Head of caudate nucleus (tissue), 42 donors: ENCODE measurements at regions not wholly inside any gene's neighbourhood (a gene's known extent, or its start where the extent isn't known, plus 50 kb on each side); places are given as distances from the start of the nearest gene placed in this dataset.

ENCODE experiments used
- DNase-seq, 42 donors: peaks; one replicate each; pipeline versions ENCODE4 v3.0.0 to v3.0.0-alpha.2; 2020 to 2021; ENCODE audit warnings: mixed read lengths in 7 of 42
- intact Hi-C: fragments of 100-400 bp; cut with DNase I; formaldehyde crosslinking; loops from one replicate; pipeline ENCODE4 v1.15.0; 2022

- intact Hi-C loops: no loop called here
- no peak for DNase-seq
Observed at GRCh38 chr1:106846656-106847055, 209.8 kb upstream of the PRMT6 start.

- intact Hi-C loops: no loop called here
- DNase-seq: no peak
Observed at GRCh38 chr1:106861110-106861509, 195.4 kb upstream of the PRMT6 start.

GRCh38 chr1:106868828-106869227 lies 187.6 kb upstream of the PRMT6 start:
- no peak for DNase-seq
- intact Hi-C loops: no loop called here

- intact Hi-C loops: no loop called here
- no peak for DNase-seq
Observed at GRCh38 chr1:106875622-106876021, 180.9 kb upstream of the PRMT6 start.

- intact Hi-C loops: no loop called here
- DNase-seq: peak in 7 of 42 donors; percentile 3 to 20 (median 10)
Observed at GRCh38 chr1:106876384-106876783, 180.1 kb upstream of the PRMT6 start.

GRCh38 chr1:106879538-106879937 lies 176.9 kb upstream of the PRMT6 start:
- intact Hi-C loops: no loop called here
- peak in 5 of 42 donors; percentile 5 to 33 (median 9) for DNase-seq

- intact Hi-C loops: no loop called here
- no peak for DNase-seq
Observed at GRCh38 chr1:106880226-106880625, 176.2 kb upstream of the PRMT6 start.

- no peak for DNase-seq
- intact Hi-C loops: no loop called here
Observed at GRCh38 chr1:106883208-106883607, 173.3 kb upstream of the PRMT6 start.

- DNase-seq: no peak
- intact Hi-C loops: no loop called here
Observed at GRCh38 chr1:106889059-106889458, 167.4 kb upstream of the PRMT6 start.

- DNase-seq: no peak
- intact Hi-C loops: no loop called here
Observed at GRCh38 chr1:106889583-106889982, 166.9 kb upstream of the PRMT6 start.

GRCh38 chr1:106897976-106898375 lies 158.5 kb upstream of the PRMT6 start:
- intact Hi-C loops: no loop called here
- no peak for DNase-seq

- DNase-seq: no peak
- intact Hi-C loops: no loop called here
Observed at GRCh38 chr1:106899644-106900043, 156.8 kb upstream of the PRMT6 start.

- intact Hi-C loops: no loop called here
- DNase-seq: no peak
Observed at GRCh38 chr1:106907795-106908194, 148.7 kb upstream of the PRMT6 start.

GRCh38 chr1:106908689-106909088 lies 147.8 kb upstream of the PRMT6 start:
- intact Hi-C loops: no loop called here

GRCh38 chr1:106910798-106911197 lies 145.7 kb upstream of the PRMT6 start:
- intact Hi-C loops: no loop called here
- no peak for DNase-seq

More at GRCh38 chr1:106908689-106909088, 147.8 kb upstream of the PRMT6 start:
- no peak for DNase-seq

GRCh38 chr1:106912131-106912530 lies 144.3 kb upstream of the PRMT6 start:
- intact Hi-C loops: no loop called here
- DNase-seq: no peak

GRCh38 chr1:106921186-106921585 lies 135.3 kb upstream of the PRMT6 start:
- peak in 1 of 42 donors; percentile 3 for DNase-seq
- intact Hi-C loops: no loop called here

GRCh38 chr1:106924360-106924759 lies 132.1 kb upstream of the PRMT6 start:
- intact Hi-C loops: no loop called here
- peak in 2 of 42 donors; percentile 5 to 9 for DNase-seq

- DNase-seq: no peak
- intact Hi-C loops: no loop called here
Observed at GRCh38 chr1:106925750-106926149, 130.7 kb upstream of the PRMT6 start.

GRCh38 chr1:106926803-106927582 lies 129.5 kb upstream of the PRMT6 start:
- intact Hi-C loops: no loop called here
- DNase-seq: no peak

GRCh38 chr1:106937104-106937503 lies 119.4 kb upstream of the PRMT6 start:
- intact Hi-C loops: no loop called here
- DNase-seq: no peak
